Duodenal mucosa (tissue), 2 donors: ENCODE measurements at regions not wholly inside any gene's neighbourhood (a gene's known extent, or its start where the extent isn't known, plus 50 kb on each side); places are given as distances from the start of the nearest gene placed in this dataset.
"Not testable (repeated sequence)": the region's sequence is repeated elsewhere in the genome, so short reads cannot be mapped to it uniquely, and the experiment has no call there.

Experiments
- H3K27ac ChIP-seq: one replicate; pipeline ENCODE4 v1.7.0; 2013; ENCODE audit warnings: low read depth, low read length
- H3K27me3 ChIP-seq, 2 donors: one replicate each; pipeline ENCODE4 v1.7.0; 2013; ENCODE audit warnings: low read length in 2 of 2, control low read depth in 1 of 2; ENCODE audit not compliant: insufficient read depth in 2 of 2, control insufficient read depth in 1 of 2
- H3K36me3 ChIP-seq, 2 donors: one replicate each; pipeline ENCODE4 v1.7.0; 2013; ENCODE audit warnings: low read length in 2 of 2, control low read depth in 1 of 2; ENCODE audit not compliant: insufficient read depth in 2 of 2, control insufficient read depth in 1 of 2
- H3K4me1 ChIP-seq, 2 donors: one replicate each; pipeline ENCODE4 v1.7.0; 2013; ENCODE audit warnings: low read length in 2 of 2, control low read depth in 1 of 2; ENCODE audit not compliant: insufficient read depth in 2 of 2, control insufficient read depth in 1 of 2
- H3K4me3 ChIP-seq, 2 donors: one replicate each; pipeline ENCODE4 v1.7.0; 2013; ENCODE audit warnings: low read length in 2 of 2, low read depth in 1 of 2
- H3K9ac ChIP-seq, 2 donors: one replicate each; pipeline ENCODE4 v1.7.0; 2013; ENCODE audit warnings: low read length in 2 of 2, low read depth in 1 of 2
- H3K9me3 ChIP-seq, 2 donors: one replicate each; pipeline ENCODE4 v1.7.0; 2013; ENCODE audit warnings: low read length in 2 of 2, control low read depth in 1 of 2; ENCODE audit not compliant: control insufficient read depth in 1 of 2

DNA sequence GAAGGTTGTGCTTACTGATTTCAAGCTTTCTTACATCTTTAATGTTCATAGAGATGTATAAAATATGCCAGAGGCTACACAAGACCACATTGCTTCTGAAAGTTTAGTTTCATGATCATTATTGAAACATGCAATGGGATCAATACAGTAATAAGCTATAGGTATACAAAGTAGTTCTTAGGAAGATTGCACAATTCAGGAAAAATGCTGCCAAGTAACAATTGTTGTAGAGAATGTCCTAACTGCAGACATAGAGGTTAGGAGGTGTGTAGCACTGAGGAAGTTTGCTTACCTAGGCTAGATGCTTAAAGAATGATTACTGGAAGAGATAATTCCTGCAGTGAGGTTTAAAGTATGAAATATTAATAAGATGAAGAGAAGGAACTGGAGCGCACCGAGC lies 259.5 kb upstream of the CYRIA start:
- Histone ChIP-seq H3K27ac (no peak overlapping the region), H3K9me3 (peaks cover 0 to 2% of the 10 kb centered on the region in 2 donors), H3K4me1 (no peaks in the 10 kb centered on the region), H3K27me3 (no peaks in the 10 kb centered on the region), H3K4me3 (no peak overlapping the region), H3K36me3 (no peaks in the 10 kb centered on the region), H3K9ac (no peak overlapping the region)

GRCh38 chr2:16915341-16915755 lies 249.7 kb upstream of the CYRIA start:
- not testable (repeated sequence) for H3K9ac ChIP-seq, H3K4me3 ChIP-seq, H3K9me3 ChIP-seq, H3K4me1 ChIP-seq, H3K36me3 ChIP-seq, H3K27me3 ChIP-seq, H3K27ac ChIP-seq

DNA sequence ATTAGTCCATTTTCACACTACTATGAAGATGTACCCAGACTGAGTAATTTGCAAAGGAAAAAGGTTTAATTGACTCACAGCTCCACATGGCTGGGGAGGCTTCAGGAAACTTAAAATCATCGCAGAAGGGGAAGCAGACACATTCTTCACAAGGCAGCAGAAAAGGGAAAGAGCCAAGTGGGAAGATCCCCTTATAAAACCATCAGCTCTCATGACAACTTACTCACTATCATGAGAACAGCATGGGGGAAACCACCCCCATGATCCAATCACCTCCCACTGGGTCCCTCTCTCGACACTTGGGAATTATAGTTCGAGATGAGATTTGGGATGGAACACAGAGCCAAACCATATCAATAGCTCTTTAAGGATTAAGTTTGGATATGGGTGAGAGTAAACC lies 246.1 kb upstream of the CYRIA start:
- no peaks in the 10 kb centered on the region for H3K36me3 ChIP-seq
- no peak overlapping the region for H3K9ac ChIP-seq
- H3K4me1 ChIP-seq: no peaks in the 10 kb centered on the region
- no peak overlapping the region for H3K27ac ChIP-seq
- H3K27me3 ChIP-seq: no peaks in the 10 kb centered on the region
- H3K4me3 ChIP-seq: no peak overlapping the region
- no peaks in the 10 kb centered on the region for H3K9me3 ChIP-seq

DNA sequence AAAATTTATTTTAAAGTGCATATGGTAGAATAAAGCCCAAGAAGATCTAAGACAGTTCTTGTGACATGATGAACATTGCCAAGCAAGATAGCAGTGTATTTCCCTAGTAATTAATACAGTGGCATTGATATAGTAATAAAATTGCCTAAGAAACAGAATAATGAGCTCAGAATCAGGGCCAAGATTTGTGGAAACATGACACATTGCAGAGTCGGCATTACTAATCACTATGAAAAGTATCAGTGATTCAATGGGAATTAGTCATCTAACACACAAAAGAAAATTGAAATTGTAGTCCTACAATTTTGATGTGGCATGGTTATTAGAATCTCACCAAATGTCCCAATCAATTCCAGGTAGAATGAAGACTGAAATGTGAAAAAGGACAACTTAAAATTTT lies 243.0 kb upstream of the CYRIA start:
- Histone ChIP-seq H3K27me3 (no peaks in the 10 kb centered on the region), H3K4me1 (no peaks in the 10 kb centered on the region), H3K36me3 (no peaks in the 10 kb centered on the region), H3K27ac (no peak overlapping the region), H3K9me3 (no peaks in the 10 kb centered on the region), H3K4me3 (no peak overlapping the region), H3K9ac (no peak overlapping the region)

DNA sequence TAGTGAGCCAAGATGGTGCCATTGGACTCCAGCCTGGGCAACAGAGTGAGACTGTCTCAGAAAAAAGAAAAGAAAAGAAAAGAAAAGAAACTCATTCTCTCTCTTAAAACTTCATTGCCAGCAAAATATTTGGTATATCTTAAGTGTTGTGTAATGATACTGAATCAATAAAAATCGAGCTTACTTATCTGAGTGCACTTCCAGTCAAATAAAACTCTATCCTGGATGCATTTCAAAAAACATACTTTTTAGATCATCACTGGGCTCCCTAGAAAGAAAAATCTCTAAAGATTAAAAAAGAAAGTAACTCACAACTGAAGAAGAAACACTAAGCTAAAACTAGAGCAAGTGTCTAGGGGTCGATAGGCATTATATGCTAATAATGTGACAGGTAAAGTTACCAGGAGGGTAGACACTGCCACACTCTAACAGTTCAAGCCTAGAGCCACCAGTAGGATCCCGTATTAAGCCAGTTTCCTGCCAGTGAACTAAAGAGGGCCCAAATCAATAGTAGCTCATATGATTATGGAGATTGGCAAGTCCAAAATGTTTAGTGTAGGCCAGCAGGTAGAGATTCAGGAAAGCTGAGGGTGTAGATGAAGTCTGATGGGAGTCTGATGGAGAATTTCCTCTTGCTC lies 242.1 kb upstream of the CYRIA start:
- Histone ChIP-seq H3K4me1 (no peaks in the 10 kb centered on the region), H3K27ac (no peak overlapping the region), H3K9ac (no peak overlapping the region), H3K36me3 (no peaks in the 10 kb centered on the region), H3K9me3 (no peaks in the 10 kb centered on the region), H3K4me3 (no peak overlapping the region), H3K27me3 (no peaks in the 10 kb centered on the region)

DNA sequence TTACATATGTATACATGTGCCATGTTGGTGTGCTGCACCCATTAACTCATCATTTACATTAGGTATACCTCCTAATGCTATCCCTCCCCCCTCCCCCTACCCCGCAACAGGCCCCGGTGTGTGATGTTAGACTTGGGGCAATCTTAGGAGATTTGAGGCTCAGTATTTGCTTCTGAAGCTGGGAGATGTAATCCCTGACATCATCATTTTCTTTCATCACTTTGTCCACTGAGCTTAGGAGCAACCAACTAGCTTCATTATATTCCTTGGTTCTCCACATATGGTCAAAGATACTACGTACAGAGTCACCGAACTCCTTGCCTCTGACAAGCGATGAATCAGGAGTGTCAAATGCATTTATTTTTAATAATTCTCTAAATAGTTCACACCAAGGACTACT lies 239.7 kb upstream of the CYRIA start:
- H3K9me3 ChIP-seq, H3K4me3 ChIP-seq, H3K27ac ChIP-seq, H3K27me3 ChIP-seq, H3K9ac ChIP-seq, H3K36me3 ChIP-seq, H3K4me1 ChIP-seq: not testable (repeated sequence)

- Histone ChIP-seq H3K4me3 (no peak overlapping the region), H3K9me3 (no peaks in the 10 kb centered on the region), H3K4me1 (no peaks in the 10 kb centered on the region), H3K27ac (no peak overlapping the region), H3K36me3 (no peaks in the 10 kb centered on the region), H3K9ac (no peak overlapping the region), H3K27me3 (no peaks in the 10 kb centered on the region)
Observed at GRCh38 chr2:16900405-16901025, 234.9 kb upstream of the CYRIA start.

DNA sequence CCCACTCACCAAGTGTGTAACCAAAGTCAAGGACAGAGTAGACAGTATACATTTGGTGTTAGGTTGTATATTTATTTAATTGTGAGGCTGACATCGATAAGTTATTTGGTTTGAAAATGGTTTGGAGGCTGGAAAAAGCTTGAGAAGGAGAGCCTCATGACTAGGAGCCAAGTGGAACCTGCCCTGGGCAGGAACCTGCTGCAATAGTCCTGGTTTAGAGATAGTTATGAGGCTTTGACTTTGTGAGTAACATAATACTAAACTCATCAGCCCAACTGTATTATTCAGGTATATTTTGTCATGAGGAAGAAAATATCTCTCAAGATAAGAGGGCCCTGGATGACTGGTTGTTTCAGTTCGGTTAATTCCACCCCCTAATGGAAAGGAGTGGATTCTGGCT lies 234.3 kb upstream of the CYRIA start:
- no peak overlapping the region for H3K27ac ChIP-seq
- no peak overlapping the region for H3K4me3 ChIP-seq
- H3K4me1 ChIP-seq: no peaks in the 10 kb centered on the region
- no peaks in the 10 kb centered on the region for H3K36me3 ChIP-seq
- no peaks in the 10 kb centered on the region for H3K9me3 ChIP-seq
- H3K27me3 ChIP-seq: no peaks in the 10 kb centered on the region
- no peak overlapping the region for H3K9ac ChIP-seq

- H3K4me1 ChIP-seq: no peaks in the 10 kb centered on the region
- no peak overlapping the region for H3K9ac ChIP-seq
- H3K27me3 ChIP-seq: no peaks in the 10 kb centered on the region
- no peaks in the 10 kb centered on the region for H3K36me3 ChIP-seq
- H3K9me3 ChIP-seq: no peaks in the 10 kb centered on the region
- no peak overlapping the region for H3K27ac ChIP-seq
- H3K4me3 ChIP-seq: no peak overlapping the region
Observed at GRCh38 chr2:16890081-16890480, 224.4 kb upstream of the CYRIA start.

- H3K27ac ChIP-seq: no peak overlapping the region
- no peak overlapping the region for H3K9ac ChIP-seq
- H3K4me1 ChIP-seq: no peaks in the 10 kb centered on the region
- H3K27me3 ChIP-seq: no peaks in the 10 kb centered on the region
- no peak overlapping the region for H3K4me3 ChIP-seq
- H3K36me3 ChIP-seq: no peaks in the 10 kb centered on the region
- no peaks in the 10 kb centered on the region for H3K9me3 ChIP-seq
Observed at GRCh38 chr2:16885027-16885426, 219.4 kb upstream of the CYRIA start.
